IMR-90 (cell line): ENCODE measurements at regions not wholly inside any gene's neighbourhood (a gene's known extent, or its start where the extent isn't known, plus 50 kb on each side); places are given as distances from the start of the nearest gene placed in this dataset.

Experiments used
- ATAC-seq: fragments of 200-7000 bp; cut with Tn5 transposase; 2 replicates; pipeline ENCODE4 v1.9.1; 2020; ENCODE audit warnings: low read depth, mild to moderate bottlenecking, moderate library complexity
- BruUV-seq: library from RNA; stranded (reverse); fragments of 400-500 nt; replicated peaks from 2 replicates; lab custom pipeline; 2021; lab: Mats Ljungman, UMichigan
- CTCF ChIA-PET: fragments of 300-600 bp; formaldehyde crosslinking; extraction: SDS; loops from one replicate; lab custom pipeline; 2021; ENCODE audit warnings: antibody characterized with exemption; lab: Yijun Ruan, JAX
- POLR2A ChIA-PET: fragments of 300-600 bp; sonication (Branson Sonifier 250); formaldehyde crosslinking; loops from one replicate; lab custom pipeline; 2022; ENCODE audit warnings: antibody characterized with exemption; ENCODE audit not compliant: unreplicated experiment; lab: Charles Lee
- DNase-seq: peaks from one replicate; pipeline ENCODE4 v3.0.0; 2013
- H2AFZ ChIP-seq: replicated peaks from 2 replicates; pipeline ENCODE3; 2013; ENCODE audit warnings: low read length, mild to moderate bottlenecking; ENCODE audit not compliant: poor library complexity
- H2AK5ac ChIP-seq: 2 replicates; pipeline ENCODE4 v1.6.1; 2013; ENCODE audit warnings: low read depth, low read length, inconsistent platforms
- H2AK9ac ChIP-seq: replicated peaks from 2 replicates; pipeline ENCODE3; 2013; ENCODE audit warnings: mild to moderate bottlenecking, low read depth, low read length, moderate library complexity; ENCODE audit not compliant: poor library complexity
- H2BK120ac ChIP-seq: 2 replicates; pipeline ENCODE4 v1.6.1; 2013; ENCODE audit warnings: low read depth, low read length, inconsistent platforms
- H2BK15ac ChIP-seq: 3 replicates; pipeline ENCODE4 v1.6.1; 2013; ENCODE audit warnings: low read depth, low read length, inconsistent platforms
- H2BK20ac ChIP-seq: 2 replicates; pipeline ENCODE4 v1.6.1; 2013; ENCODE audit warnings: low read depth, mild to moderate bottlenecking, inconsistent platforms, low read length, moderate library complexity
- H2BK5ac ChIP-seq: 2 replicates; pipeline ENCODE4 v1.6.1; 2013; ENCODE audit warnings: mild to moderate bottlenecking, low read depth, low read length, inconsistent platforms; ENCODE audit not compliant: poor library complexity, severe bottlenecking
- H3K14ac ChIP-seq: replicated peaks from 2 replicates; pipeline ENCODE4 v1.6.1; 2013; ENCODE audit warnings: low read depth, low read length, inconsistent platforms
- H3K18ac ChIP-seq: 2 replicates; pipeline ENCODE4 v1.6.1; 2013; ENCODE audit warnings: low read depth, low read length, control low read depth
- H3K23ac ChIP-seq: 2 replicates; pipeline ENCODE4 v1.6.1; 2013; ENCODE audit warnings: low read depth, low read length, inconsistent platforms
- H3K27ac ChIP-seq: 2 replicates; pipeline ENCODE4 v1.5.1; 2013; ENCODE audit warnings: mild to moderate bottlenecking, control low read depth, low read length; ENCODE audit not compliant: insufficient read depth
- H3K27me3 ChIP-seq: 2 replicates; pipeline ENCODE4 v1.6.1; 2013; ENCODE audit warnings: low read length; ENCODE audit not compliant: control insufficient read depth, insufficient read depth
- H3K36me3 ChIP-seq: 2 replicates; pipeline ENCODE4 v1.6.1; 2013; ENCODE audit warnings: low read length, mixed read lengths; ENCODE audit not compliant: control insufficient read depth, insufficient read depth
- H3K4ac ChIP-seq: 2 replicates; pipeline ENCODE4 v1.6.1; 2013; ENCODE audit warnings: low read depth, low read length, inconsistent platforms
- H3K4me1 ChIP-seq: 2 replicates; pipeline ENCODE4 v1.6.1; 2013; ENCODE audit warnings: low read length, mixed read lengths; ENCODE audit not compliant: control insufficient read depth, insufficient read depth
- H3K4me2 ChIP-seq: 2 replicates; pipeline ENCODE4 v1.6.1; 2013; ENCODE audit warnings: low read depth, mild to moderate bottlenecking, control low read depth, low read length, moderate library complexity
- H3K4me3 ChIP-seq: 2 replicates; pipeline ENCODE4 v1.5.1; 2013; ENCODE audit warnings: low read depth, mild to moderate bottlenecking, control low read depth, low read length, moderate library complexity; ENCODE audit not compliant: insufficient read depth
- H3K56ac ChIP-seq: 2 replicates; pipeline ENCODE4 v1.6.1; 2013; ENCODE audit warnings: low read length, inconsistent platforms; ENCODE audit not compliant: insufficient read depth; ENCODE audit errors: extremely low read depth
- H3K79me1 ChIP-seq, 2 experiments: 2 replicates each; pipeline ENCODE4 v1.6.1; 2013; ENCODE audit warnings: low read length in 2 of 2, inconsistent platforms in 1 of 2, low read depth in 1 of 2
- H3K9ac ChIP-seq: 2 replicates; pipeline ENCODE4 v1.6.1; 2013; ENCODE audit warnings: low read depth, low read length, control low read depth
- H3K9me1 ChIP-seq: 2 replicates; pipeline ENCODE4 v1.6.1; 2013; ENCODE audit warnings: low read length, inconsistent platforms; ENCODE audit not compliant: insufficient read depth
- H3K9me3 ChIP-seq: 2 replicates; pipeline ENCODE4 v1.6.1; 2013; ENCODE audit warnings: low read length; ENCODE audit not compliant: control insufficient read depth, insufficient read depth
- H4K20me1 ChIP-seq: 2 replicates; pipeline ENCODE4 v1.6.1; 2013; ENCODE audit warnings: low read length, inconsistent platforms; ENCODE audit not compliant: insufficient read depth
- H4K5ac ChIP-seq: 2 replicates; pipeline ENCODE4 v1.6.1; 2013; ENCODE audit warnings: mild to moderate bottlenecking, low read depth, low read length, control low read depth
- H4K8ac ChIP-seq, 2 experiments: 2 replicates each; pipeline ENCODE4 v1.6.1; 2013; ENCODE audit warnings: low read depth in 2 of 2, low read length in 2 of 2, control low read depth in 1 of 2, inconsistent platforms in 1 of 2
- H4K91ac ChIP-seq: 2 replicates; pipeline ENCODE4 v1.6.1; 2013; ENCODE audit warnings: low read depth, low read length, inconsistent platforms; ENCODE audit not compliant: insufficient read depth
- BHLHE40 ChIP-seq: fragments of 150-350 bp; IDR thresholded peaks from 2 replicates; pipeline ENCODE4 v1.6.1; 2016; ENCODE audit warnings: mild to moderate bottlenecking, low read depth, low read length
- CEBPB ChIP-seq: IDR thresholded peaks from 2 replicates; pipeline ENCODE4 v1.6.1; 2012; ENCODE audit warnings: low read depth, low read length, improper control_type of control experiment
- CHD1 ChIP-seq: IDR thresholded peaks from 2 replicates; pipeline ENCODE4 v1.6.1; 2012; ENCODE audit warnings: low read depth, low read length, improper control_type of control experiment
- FOS ChIP-seq: fragments of 150-350 bp; IDR thresholded peaks from 2 replicates; pipeline ENCODE4 v1.6.1; 2016; ENCODE audit warnings: low read depth, low read length
- MAFK ChIP-seq: IDR thresholded peaks from 2 replicates; pipeline ENCODE4 v1.6.1; 2012; ENCODE audit warnings: low read depth, low read length, improper control_type of control experiment
- MAZ ChIP-seq: IDR thresholded peaks from 2 replicates; pipeline ENCODE4 v1.6.1; 2012; ENCODE audit warnings: low read depth, mild to moderate bottlenecking, low read length, improper control_type of control experiment, moderate library complexity, borderline replicate concordance
- MXI1 ChIP-seq: IDR thresholded peaks from 2 replicates; pipeline ENCODE4 v1.6.1; 2012; ENCODE audit warnings: low read depth, mild to moderate bottlenecking, low read length, moderate library complexity, borderline replicate concordance
- NFE2L2 ChIP-seq: fragments of 150-350 bp; IDR thresholded peaks from 2 replicates; pipeline ENCODE4 v1.6.1; 2016; ENCODE audit warnings: low read depth, mild to moderate bottlenecking, low read length
- RFX5 ChIP-seq: IDR thresholded peaks from 2 replicates; pipeline ENCODE4 v1.8.0; 2012; ENCODE audit warnings: low read depth, mild to moderate bottlenecking, low read length, moderate library complexity
- SMC3 ChIP-seq: fragments of 150-350 bp; IDR thresholded peaks from 2 replicates; pipeline ENCODE4 v1.6.1; 2016; ENCODE audit warnings: low read depth, mild to moderate bottlenecking, antibody characterized with exemption, low read length, moderate library complexity
- WGBS, 2 experiments: methylation state at CpG; one replicate each; pipeline versions ENCODE4 v1.1.5 to v1.1.7; 2013; ENCODE audit warnings: missing lambda C conversion rate in 2 of 2; ENCODE audit not compliant: insufficient read length in 1 of 2; ENCODE audit errors: extremely low coverage in 2 of 2; 5-methylcytosine and 5-hydroxymethylcytosine counted together
- dilution Hi-C: fragments of 300-500 bp; cut with HindIII; formaldehyde crosslinking; loops from one replicate; pipeline ENCODE4 v1.14.3; 2018; ENCODE audit warnings: low sequenced_read_pairs; ENCODE audit not compliant: unreplicated experiment
- in situ Hi-C: fragments of 300-500 bp; cut with MboI; formaldehyde crosslinking; loops from 3 replicates; pipeline ENCODE4 v1.14.3; 2019; ENCODE audit warnings: low sequenced_read_pairs, inconsistent platforms, mixed read lengths
- intact Hi-C: fragments of 100-400 bp; cut with micrococcal nuclease; formaldehyde crosslinking; loops from 2 replicates; pipeline ENCODE4 v1.10.0; 2022
- TF ChIP-seq, protein P1 (sequence below): fragments of 150-350 bp; IDR thresholded peaks from 2 replicates; pipeline ENCODE4 v1.6.1; 2016; ENCODE audit warnings: low read depth, mild to moderate bottlenecking, low read length, moderate library complexity, borderline replicate concordance
- TF ChIP-seq, protein P2 (sequence below): fragments of 150-350 bp; IDR thresholded peaks from 2 replicates; pipeline ENCODE4 v1.6.1; 2017; ENCODE audit warnings: mild to moderate bottlenecking, antibody characterized with exemption, low read length, low read depth
- TF ChIP-seq, protein P3 (sequence below): conservative IDR thresholded peaks from 2 replicates; pipeline ENCODE4 v1.5.1; 2012; ENCODE audit warnings: mild to moderate bottlenecking, low read depth, low read length, improper control_type of control experiment

DNA sequence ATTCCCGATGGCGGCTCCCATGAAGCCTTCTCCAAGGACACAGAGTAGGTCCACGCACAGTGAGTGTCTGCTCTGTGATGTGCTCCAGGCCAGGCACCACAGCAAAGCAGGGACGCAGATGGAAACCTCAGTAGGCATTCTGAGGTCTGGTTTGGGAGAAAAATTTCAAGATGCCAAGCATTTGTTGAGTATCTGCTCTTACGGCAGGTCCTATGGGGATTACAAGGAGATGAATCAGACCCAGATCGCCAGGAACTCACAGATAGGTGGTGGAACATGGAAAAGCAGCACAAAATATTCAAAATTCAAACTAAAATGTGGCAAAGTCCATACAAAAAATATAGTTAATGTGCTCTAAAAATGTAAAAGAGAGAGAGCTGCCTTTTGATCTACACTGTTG, 684.9 kb upstream of the TMEM132C start:
- H4K8ac ChIP-seq = no peak overlapping the region
- no peak overlapping the region for H3K27ac ChIP-seq
- no peak overlapping the region for H3K4me3 ChIP-seq
- H3K4me1 ChIP-seq = peaks cover 1% of the 10 kb centered on the region; the same call in 1 of the 2 replicates
- intact Hi-C loops = no loop called here
- BruUV-seq = no TSS peak
- no peaks in the 10 kb centered on the region for H3K9me1 ChIP-seq
- no peak overlapping the region for H2AK9ac ChIP-seq
- H3K14ac ChIP-seq = no peak overlapping the region
- no peak overlapping the region for H2BK20ac ChIP-seq
- no peak overlapping the region for H3K4ac ChIP-seq
- ChIA-PET POLR2A (no interaction called here), CTCF (no interaction called here)
- H3K9me3 ChIP-seq = peaks cover 2% of the 10 kb centered on the region; the same call in 1 of the 2 replicates
- H3K36me3 ChIP-seq = no peaks in the 10 kb centered on the region
- no peak overlapping the region for H4K91ac ChIP-seq
- H3K79me1 ChIP-seq = no peaks in the 10 kb centered on the region
- ATAC-seq = no peak
- no peak overlapping the region for H2AFZ ChIP-seq
- no peaks in the 10 kb centered on the region for H4K20me1 ChIP-seq
- DNase-seq = no peak
- H2BK15ac ChIP-seq = no peak overlapping the region
- H2BK120ac ChIP-seq = no peak overlapping the region
- H2AK5ac ChIP-seq = no peak overlapping the region
- no peak overlapping the region for H3K56ac ChIP-seq
- H3K18ac ChIP-seq = no peak overlapping the region
- no peak overlapping the region for H2BK5ac ChIP-seq
- in situ Hi-C loops = no loop called here
- H4K5ac ChIP-seq = no peak overlapping the region
- no peaks in the 10 kb centered on the region for H3K27me3 ChIP-seq
- no peak overlapping the region for H3K9ac ChIP-seq
- H3K4me2 ChIP-seq = no peak overlapping the region
- no peak overlapping the region for H3K23ac ChIP-seq
- no CpG with 5 or more reads among the region's 6 CpGs for WGBS, 2 experiments
- no peak for TF ChIP-seq CHD1
- TF ChIP-seq RFX5 = no peak
- TF ChIP-seq MAFK = no peak
- TF ChIP-seq, protein P1, sequence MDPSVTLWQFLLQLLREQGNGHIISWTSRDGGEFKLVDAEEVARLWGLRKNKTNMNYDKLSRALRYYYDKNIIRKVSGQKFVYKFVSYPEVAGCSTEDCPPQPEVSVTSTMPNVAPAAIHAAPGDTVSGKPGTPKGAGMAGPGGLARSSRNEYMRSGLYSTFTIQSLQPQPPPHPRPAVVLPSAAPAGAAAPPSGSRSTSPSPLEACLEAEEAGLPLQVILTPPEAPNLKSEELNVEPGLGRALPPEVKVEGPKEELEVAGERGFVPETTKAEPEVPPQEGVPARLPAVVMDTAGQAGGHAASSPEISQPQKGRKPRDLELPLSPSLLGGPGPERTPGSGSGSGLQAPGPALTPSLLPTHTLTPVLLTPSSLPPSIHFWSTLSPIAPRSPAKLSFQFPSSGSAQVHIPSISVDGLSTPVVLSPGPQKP = no peak
- TF ChIP-seq MXI1 = no peak
- no peak for TF ChIP-seq BHLHE40
- TF ChIP-seq FOS = no peak
- TF ChIP-seq, protein P2, sequence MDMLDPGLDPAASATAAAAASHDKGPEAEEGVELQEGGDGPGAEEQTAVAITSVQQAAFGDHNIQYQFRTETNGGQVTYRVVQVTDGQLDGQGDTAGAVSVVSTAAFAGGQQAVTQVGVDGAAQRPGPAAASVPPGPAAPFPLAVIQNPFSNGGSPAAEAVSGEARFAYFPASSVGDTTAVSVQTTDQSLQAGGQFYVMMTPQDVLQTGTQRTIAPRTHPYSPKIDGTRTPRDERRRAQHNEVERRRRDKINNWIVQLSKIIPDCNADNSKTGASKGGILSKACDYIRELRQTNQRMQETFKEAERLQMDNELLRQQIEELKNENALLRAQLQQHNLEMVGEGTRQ = no peak
- no peak for TF ChIP-seq CEBPB
- no peak for TF ChIP-seq SMC3
- TF ChIP-seq MAZ = no peak
- TF ChIP-seq NFE2L2 = no peak
- TF ChIP-seq, protein P3, sequence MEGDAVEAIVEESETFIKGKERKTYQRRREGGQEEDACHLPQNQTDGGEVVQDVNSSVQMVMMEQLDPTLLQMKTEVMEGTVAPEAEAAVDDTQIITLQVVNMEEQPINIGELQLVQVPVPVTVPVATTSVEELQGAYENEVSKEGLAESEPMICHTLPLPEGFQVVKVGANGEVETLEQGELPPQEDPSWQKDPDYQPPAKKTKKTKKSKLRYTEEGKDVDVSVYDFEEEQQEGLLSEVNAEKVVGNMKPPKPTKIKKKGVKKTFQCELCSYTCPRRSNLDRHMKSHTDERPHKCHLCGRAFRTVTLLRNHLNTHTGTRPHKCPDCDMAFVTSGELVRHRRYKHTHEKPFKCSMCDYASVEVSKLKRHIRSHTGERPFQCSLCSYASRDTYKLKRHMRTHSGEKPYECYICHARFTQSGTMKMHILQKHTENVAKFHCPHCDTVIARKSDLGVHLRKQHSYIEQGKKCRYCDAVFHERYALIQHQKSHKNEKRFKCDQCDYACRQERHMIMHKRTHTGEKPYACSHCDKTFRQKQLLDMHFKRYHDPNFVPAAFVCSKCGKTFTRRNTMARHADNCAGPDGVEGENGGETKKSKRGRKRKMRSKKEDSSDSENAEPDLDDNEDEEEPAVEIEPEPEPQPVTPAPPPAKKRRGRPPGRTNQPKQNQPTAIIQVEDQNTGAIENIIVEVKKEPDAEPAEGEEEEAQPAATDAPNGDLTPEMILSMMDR = no peak
- dilution Hi-C loops = no loop called here
